ENCODE measurements at regions not wholly inside any gene's neighbourhood (a gene's known extent, or its start where the extent isn't known, plus 50 kb on each side); places are given as distances from the start of the nearest gene placed in this dataset.
"Not testable (repeated sequence)": the region's sequence is repeated elsewhere in the genome, so short reads cannot be mapped to it uniquely, and the experiment has no call there.

- H3K4me3 ChIP-seq; H3K4me1 ChIP-seq; H3K9me3 ChIP-seq; H3K27ac ChIP-seq; DNase-seq; intact Hi-C loops (cut with DNase I); H3K36me3 ChIP-seq; ATAC-seq; H3K27me3 ChIP-seq: not testable (repeated sequence)
- 83% methylated on average over 1 of the region's 1 CpG for WGBS (ENCODE audit: insufficient coverage, low coverage, low lambda C conversion rate, missing lambda C conversion rate)
Measured at GRCh38 chr1:83287391-83287790, 711.5 kb downstream of the TTLL7 start.

- WGBS (ENCODE audit: insufficient coverage, low coverage, low lambda C conversion rate, missing lambda C conversion rate), result 65% methylated on average over 3 of the region's 3 CpGs
- intact Hi-C loops (cut with DNase I); H3K27me3 ChIP-seq; H3K4me3 ChIP-seq; ATAC-seq; H3K9me3 ChIP-seq; DNase-seq; H3K4me1 ChIP-seq; H3K27ac ChIP-seq; H3K36me3 ChIP-seq: not testable (repeated sequence)
Measured at GRCh38 chr1:83274656-83275055, 724.3 kb downstream of the TTLL7 start.

- H3K36me3 ChIP-seq; H3K27ac ChIP-seq; ATAC-seq; H3K9me3 ChIP-seq; DNase-seq; H3K27me3 ChIP-seq; H3K4me1 ChIP-seq; H3K4me3 ChIP-seq; intact Hi-C loops (cut with DNase I): not testable (repeated sequence)
- WGBS (ENCODE audit: insufficient coverage, low coverage, low lambda C conversion rate, missing lambda C conversion rate), result 35% methylated on average over 1 of the region's 1 CpG
Measured at GRCh38 chr1:83272484-83272883, 726.4 kb downstream of the TTLL7 start.

- H3K36me3 ChIP-seq; H3K27ac ChIP-seq; H3K9me3 ChIP-seq; H3K4me3 ChIP-seq; H3K27me3 ChIP-seq; ATAC-seq; H3K4me1 ChIP-seq; DNase-seq; intact Hi-C loops (cut with DNase I): not testable (repeated sequence)
- WGBS (ENCODE audit: insufficient coverage, low coverage, low lambda C conversion rate, missing lambda C conversion rate), result 73% methylated on average over 2 of the region's 3 CpGs
Measured at GRCh38 chr1:83271834-83272233, 727.1 kb downstream of the TTLL7 start.

- H3K36me3 ChIP-seq; H3K27ac ChIP-seq; DNase-seq; H3K4me1 ChIP-seq; H3K4me3 ChIP-seq; intact Hi-C loops (cut with DNase I); ATAC-seq; H3K27me3 ChIP-seq; H3K9me3 ChIP-seq: not testable (repeated sequence)
- no CpG with 5 or more reads among the region's 1 CpG for WGBS (ENCODE audit: insufficient coverage, low coverage, low lambda C conversion rate, missing lambda C conversion rate)
Measured at GRCh38 chr1:83270801-83271200, 728.1 kb downstream of the TTLL7 start.

- ATAC-seq; H3K4me3 ChIP-seq; H3K27ac ChIP-seq; H3K36me3 ChIP-seq; H3K27me3 ChIP-seq; intact Hi-C loops (cut with DNase I); DNase-seq; H3K4me1 ChIP-seq; H3K9me3 ChIP-seq: not testable (repeated sequence)
- WGBS (ENCODE audit: insufficient coverage, low coverage, low lambda C conversion rate, missing lambda C conversion rate), result no CpG with 5 or more reads among the region's 14 CpGs
Measured at GRCh38 chr1:83263808-83264207, 735.1 kb downstream of the TTLL7 start.

- H3K4me1 ChIP-seq; H3K4me3 ChIP-seq; H3K9me3 ChIP-seq; H3K36me3 ChIP-seq; H3K27ac ChIP-seq; DNase-seq; H3K27me3 ChIP-seq; intact Hi-C loops (cut with DNase I); ATAC-seq: not testable (repeated sequence)
- 75% methylated on average over 4 of the region's 4 CpGs for WGBS (ENCODE audit: insufficient coverage, low coverage, low lambda C conversion rate, missing lambda C conversion rate)
Measured at GRCh38 chr1:83251687-83252086, 747.2 kb downstream of the TTLL7 start.

- H3K27me3 ChIP-seq; DNase-seq; H3K9me3 ChIP-seq; H3K4me1 ChIP-seq; H3K36me3 ChIP-seq; ATAC-seq; intact Hi-C loops (cut with DNase I); H3K27ac ChIP-seq; H3K4me3 ChIP-seq: not testable (repeated sequence)
- 100% methylated on average over 1 of the region's 3 CpGs for WGBS (ENCODE audit: insufficient coverage, low coverage, low lambda C conversion rate, missing lambda C conversion rate)
Measured at GRCh38 chr1:83246780-83247179, 752.2 kb downstream of the TTLL7 start.

GRCh38 chr1:83244832-83245231, 754.1 kb downstream of the TTLL7 start:
- H3K4me3 ChIP-seq; intact Hi-C loops (cut with DNase I); DNase-seq; H3K4me1 ChIP-seq; H3K27me3 ChIP-seq; H3K9me3 ChIP-seq; ATAC-seq; H3K27ac ChIP-seq; H3K36me3 ChIP-seq: not testable (repeated sequence)

GRCh38 chr1:83239568-83239967, 759.4 kb downstream of the TTLL7 start:
- intact Hi-C loops (cut with DNase I); DNase-seq: not testable (repeated sequence)

GRCh38 chr1:83238654-83239053, 760.3 kb downstream of the TTLL7 start:
- H3K27me3 ChIP-seq; H3K4me1 ChIP-seq; H3K27ac ChIP-seq; DNase-seq; H3K36me3 ChIP-seq; H3K4me3 ChIP-seq; H3K9me3 ChIP-seq; intact Hi-C loops (cut with DNase I): not testable (repeated sequence)
- ATAC-seq, result peak in 1 of 4 donors; percentile 44

More at GRCh38 chr1:83239568-83239967, 759.4 kb downstream of the TTLL7 start:
- not testable (repeated sequence) for ATAC-seq, H3K4me1 ChIP-seq, H3K4me3 ChIP-seq, H3K9me3 ChIP-seq, H3K36me3 ChIP-seq, H3K27me3 ChIP-seq, H3K27ac ChIP-seq

- H3K9me3 ChIP-seq; H3K4me3 ChIP-seq; H3K4me1 ChIP-seq; DNase-seq; H3K36me3 ChIP-seq; intact Hi-C loops (cut with DNase I); H3K27me3 ChIP-seq; H3K27ac ChIP-seq; ATAC-seq: not testable (repeated sequence)
Measured at GRCh38 chr1:83219788-83220187, 779.1 kb downstream of the TTLL7 start.

Data from right lobe of liver (tissue), 6 donors.